ENCODE measurements at regions not wholly inside any gene's neighbourhood (a gene's known extent, or its start where the extent isn't known, plus 50 kb on each side); places are given as distances from the start of the nearest gene placed in this dataset.
A peak's percentile ranks its signal among the peaks of the same experiment; 100 is the strongest.

GRCh38 chr4:149031399-149031798, 589.2 kb upstream of the NR3C2 start:
- no peak for TF ChIP-seq ZNF367 (CRISPR knock-in tag; IDR thresholded peaks at IDR 0.05; ENCODE audit: borderline replicate concordance)
- peak; percentile 58 to 67; a peak in 3 of 4 replicates for TF ChIP-seq MAFK (conservative IDR thresholded peaks at IDR 0.05 in 1 of 2, IDR thresholded peaks at IDR 0.05 in 1 of 2; ENCODE audit: low read length in 2 of 2)
- TF ChIP-seq MAFF (IDR thresholded peaks at IDR 0.05; ENCODE audit: low read depth, low read length): peak; percentile 62
- no peak for TF ChIP-seq CEBPG (CRISPR knock-in tag; IDR thresholded peaks at IDR 0.05)
- H2AFZ ChIP-seq (ENCODE audit: low read length): no peak overlapping the region
- no peak overlapping the region for H3K27ac ChIP-seq (ENCODE audit: extremely low read length, insufficient read depth, low read length)
- no peaks in the 10 kb centered on the region for H3K4me1 ChIP-seq (ENCODE audit: insufficient read depth, low read length)
- H3K27me3 ChIP-seq (ENCODE audit: control insufficient read depth in 1 of 2, insufficient read depth in 2 of 2, low read length in 2 of 2): no peaks in the 10 kb centered on the region
- H3K9ac ChIP-seq (ENCODE audit: insufficient read depth, low read depth, low read length): no peak overlapping the region
- H3K9me3 ChIP-seq (ENCODE audit: low read length): no peaks in the 10 kb centered on the region
- POLR2A ChIA-PET: no interaction called here
- no peak for FAIRE-seq
- no peak for ATAC-seq
- intact Hi-C loops (cut with micrococcal nuclease; ENCODE audit: unreplicated experiment) (no loop called here), in situ Hi-C loops (cut with HindIII; ENCODE audit: extremely low pct_ligation_motif_present, low pct_unique_long_range_greater_than_20kb) (no loop called here)
- H3K4me2 ChIP-seq (ENCODE audit: low read depth, low read length): no peak overlapping the region
- peak; percentile 0 for DNase-seq (ENCODE audit: low spot score)
- H3K36me3 ChIP-seq (replicated peaks in 1 of 2; ENCODE audit: control insufficient read depth in 1 of 2, insufficient read depth in 2 of 2, low read length in 2 of 2): no peaks in the 10 kb centered on the region
- CTCF ChIA-PET (ENCODE audit: low intra/inter-chr PET ratio, low total read pairs): no interaction called here
- no peak overlapping the region for H3K4me3 ChIP-seq (replicated peaks in 1 of 3; ENCODE audit: insufficient read depth in 1 of 3, low read depth in 2 of 3, low read length in 3 of 3)
- H4K20me1 ChIP-seq (ENCODE audit: insufficient read depth, low read length): no peaks in the 10 kb centered on the region
- H3K79me2 ChIP-seq (ENCODE audit: insufficient read depth, low read length): no peaks in the 10 kb centered on the region
- no TSS peak for BruUV-seq (replicated peaks)

GRCh38 chr4:149029056-149029651, 586.9 kb upstream of the NR3C2 start:
- H3K4me2 ChIP-seq (ENCODE audit: low read depth, low read length): peak overlapping the region; percentile 43; the same call in 1 of the 2 replicates
- no TSS peak for BruUV-seq (replicated peaks)
- TF ChIP-seq MAFG (CRISPR knock-in tag; IDR thresholded peaks at IDR 0.05) (peak; percentile 61; the same call in 1 of the 2 replicates), NFATC3 (CRISPR knock-in tag; IDR thresholded peaks at IDR 0.05) (no peak), CBX5 (CRISPR knock-in tag; IDR thresholded peaks at IDR 0.05; ENCODE audit: borderline replicate concordance) (peak; percentile 31; the same call in 1 of the 2 replicates), FOXA3 (CRISPR knock-in tag; IDR thresholded peaks at IDR 0.05) (peak; percentile 42; the same call in 1 of the 2 replicates), MAFK (conservative IDR thresholded peaks at IDR 0.05 in 1 of 2, IDR thresholded peaks at IDR 0.05 in 1 of 2; ENCODE audit: low read length in 2 of 2) (peak; percentile 72 to 76), FOXK1 (CRISPR knock-in tag; IDR thresholded peaks at IDR 0.05; ENCODE audit: borderline replicate concordance, low read depth) (peak; percentile 25; the same call in 1 of the 2 replicates), TFAP4 (IDR thresholded peaks at IDR 0.05; ENCODE audit: borderline replicate concordance, low read depth) (0 out of 2 replicates have a peak, but pooled peaks have one; percentile 10), NFE2 (CRISPR knock-in tag; IDR thresholded peaks at IDR 0.05) (peak; percentile 89; the same call in 1 of the 2 replicates), ZNF230 (CRISPR knock-in tag; IDR thresholded peaks at IDR 0.05) (no peak), ZNF672 (CRISPR knock-in tag; IDR thresholded peaks at IDR 0.05) (no peak), NFE2L2 (IDR thresholded peaks at IDR 0.05; ENCODE audit: low read length) (peak; percentile 94), FOSL2 (CRISPR knock-in tag; IDR thresholded peaks at IDR 0.05) (peak; percentile 79), ZSCAN25 (CRISPR knock-in tag; IDR thresholded peaks at IDR 0.05) (no peak), SOX13 (IDR thresholded peaks at IDR 0.05) (no peak), SOX13 (CRISPR knock-in tag; conservative IDR thresholded peaks at IDR 0.05 in 1 of 2, IDR thresholded peaks at IDR 0.05 in 1 of 2) (peak in 1 of 2 experiments; percentile 43; a peak in 1 of 4 replicates), SOX5 (CRISPR knock-in tag; IDR thresholded peaks at IDR 0.05; ENCODE audit: borderline replicate concordance) (peak; percentile 63; the same call in 1 of the 2 replicates)
- TF ChIP-seq, protein P1, sequence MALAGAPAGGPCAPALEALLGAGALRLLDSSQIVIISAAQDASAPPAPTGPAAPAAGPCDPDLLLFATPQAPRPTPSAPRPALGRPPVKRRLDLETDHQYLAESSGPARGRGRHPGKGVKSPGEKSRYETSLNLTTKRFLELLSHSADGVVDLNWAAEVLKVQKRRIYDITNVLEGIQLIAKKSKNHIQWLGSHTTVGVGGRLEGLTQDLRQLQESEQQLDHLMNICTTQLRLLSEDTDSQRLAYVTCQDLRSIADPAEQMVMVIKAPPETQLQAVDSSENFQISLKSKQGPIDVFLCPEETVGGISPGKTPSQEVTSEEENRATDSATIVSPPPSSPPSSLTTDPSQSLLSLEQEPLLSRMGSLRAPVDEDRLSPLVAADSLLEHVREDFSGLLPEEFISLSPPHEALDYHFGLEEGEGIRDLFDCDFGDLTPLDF (CRISPR knock-in tag; IDR thresholded peaks at IDR 0.05): no peak

More at GRCh38 chr4:149029056-149029651, 586.9 kb upstream of the NR3C2 start:
- H3K27me3 ChIP-seq (ENCODE audit: control insufficient read depth in 1 of 2, insufficient read depth in 2 of 2, low read length in 2 of 2): no peaks in the 10 kb centered on the region; a peak in 1 of 5 replicates
- POLR2A ChIA-PET: no interaction called here
- FAIRE-seq (no peak), ATAC-seq (peak; percentile 82), DNase-seq (ENCODE audit: low spot score) (peak; percentile 42)
- H3K4me3 ChIP-seq (replicated peaks in 1 of 3; ENCODE audit: insufficient read depth in 1 of 3, low read depth in 2 of 3, low read length in 3 of 3): no peak overlapping the region
- no peak overlapping the region for H3K27ac ChIP-seq (ENCODE audit: extremely low read length, insufficient read depth, low read length)
- no peaks in the 10 kb centered on the region for H3K4me1 ChIP-seq (ENCODE audit: insufficient read depth, low read length)
- in situ Hi-C loops (cut with HindIII; ENCODE audit: extremely low pct_ligation_motif_present, low pct_unique_long_range_greater_than_20kb) (no loop called here), intact Hi-C loops (cut with micrococcal nuclease; ENCODE audit: unreplicated experiment) (no loop called here)
- no peaks in the 10 kb centered on the region for H3K9me3 ChIP-seq (ENCODE audit: low read length)
- no peaks in the 10 kb centered on the region for H3K79me2 ChIP-seq (ENCODE audit: insufficient read depth, low read length)
- H2AFZ ChIP-seq (ENCODE audit: low read length): no peak overlapping the region
- H3K36me3 ChIP-seq (replicated peaks in 1 of 2; ENCODE audit: control insufficient read depth in 1 of 2, insufficient read depth in 2 of 2, low read length in 2 of 2): no peaks in the 10 kb centered on the region
- WGBS (ENCODE audit: low lambda C conversion rate): 10% methylated on average over 4 of the region's 4 CpGs
- no peaks in the 10 kb centered on the region for H4K20me1 ChIP-seq (ENCODE audit: insufficient read depth, low read length)
- H3K9ac ChIP-seq (ENCODE audit: insufficient read depth, low read depth, low read length): no peak overlapping the region
- CTCF ChIA-PET (ENCODE audit: low intra/inter-chr PET ratio, low total read pairs): no interaction called here

Data from HepG2 (cell line).